ENCODE measurements at regions not wholly inside any gene's neighbourhood (a gene's known extent, or its start where the extent isn't known, plus 50 kb on each side); places are given as distances from the start of the nearest gene placed in this dataset.
"Not testable (repeated sequence)": the region's sequence is repeated elsewhere in the genome, so short reads cannot be mapped to it uniquely, and the experiment has no call there.

DNA sequence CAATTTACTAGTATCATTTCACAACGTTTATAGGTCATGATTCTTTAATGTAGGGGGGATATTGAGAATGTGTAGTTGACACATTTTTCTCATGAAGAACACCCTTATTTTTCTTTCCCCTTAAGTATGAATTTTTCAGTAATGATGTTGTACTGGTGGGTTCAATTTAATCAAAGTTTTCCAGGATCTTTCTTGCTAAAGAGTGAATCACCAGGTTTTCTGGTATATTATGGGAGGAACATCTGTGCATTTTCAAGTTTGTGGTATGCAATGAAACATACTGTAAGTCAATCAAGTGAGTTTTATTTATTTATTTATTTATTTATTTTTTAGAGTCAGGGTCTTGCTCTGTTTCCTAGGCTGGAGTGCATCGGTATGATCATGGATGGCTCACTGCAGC, 221.2 kb upstream of the PTGFR start:
- Histone ChIP-seq H4K20me1 (ENCODE audit: low read length) (no peaks in the 10 kb centered on the region), H3K36me3 (ENCODE audit: low read depth, low read length) (no peaks in the 10 kb centered on the region), H3K4me3 (ENCODE audit: low read length) (no peak overlapping the region), H3F3A (ENCODE audit: low read length, unreplicated experiment) (no peaks in the 10 kb centered on the region), H3K4me1 (ENCODE audit: insufficient read depth, low read length) (no peaks in the 10 kb centered on the region), H2AFZ (ENCODE audit: low read length) (no peak overlapping the region), H3K9ac (ENCODE audit: low read length) (no peak overlapping the region), H3K9me2 (replicated peaks; ENCODE audit: low read length) (no peaks in the 10 kb centered on the region), H3K27me3 (ENCODE audit: low read length) (no peaks in the 10 kb centered on the region), H3K9me3 (ENCODE audit: low read length) (no peaks in the 10 kb centered on the region), H3K4me2 (ENCODE audit: low read length) (no peak overlapping the region), H3K27ac (ENCODE audit: low read length) (no peak overlapping the region), H3K79me2 (ENCODE audit: low read length) (no peaks in the 10 kb centered on the region)
- no peak for ATAC-seq
- no TSS peak for BruUV-seq (replicated peaks)
- ChIA-PET POLR2A (ENCODE audit: unreplicated experiment) (no interaction called here), CTCF (no interaction called here)
- no peak for DNase-seq
- TF ChIP-seq EZH2phosphoT487 (IDR thresholded peaks at IDR 0.05; ENCODE audit: borderline replicate concordance, low read length) = no peak
- TF ChIP-seq EZH2 (IDR thresholded peaks at IDR 0.05; ENCODE audit: low read length, unreplicated experiment) = no peak
- TF ChIP-seq, protein P1, sequence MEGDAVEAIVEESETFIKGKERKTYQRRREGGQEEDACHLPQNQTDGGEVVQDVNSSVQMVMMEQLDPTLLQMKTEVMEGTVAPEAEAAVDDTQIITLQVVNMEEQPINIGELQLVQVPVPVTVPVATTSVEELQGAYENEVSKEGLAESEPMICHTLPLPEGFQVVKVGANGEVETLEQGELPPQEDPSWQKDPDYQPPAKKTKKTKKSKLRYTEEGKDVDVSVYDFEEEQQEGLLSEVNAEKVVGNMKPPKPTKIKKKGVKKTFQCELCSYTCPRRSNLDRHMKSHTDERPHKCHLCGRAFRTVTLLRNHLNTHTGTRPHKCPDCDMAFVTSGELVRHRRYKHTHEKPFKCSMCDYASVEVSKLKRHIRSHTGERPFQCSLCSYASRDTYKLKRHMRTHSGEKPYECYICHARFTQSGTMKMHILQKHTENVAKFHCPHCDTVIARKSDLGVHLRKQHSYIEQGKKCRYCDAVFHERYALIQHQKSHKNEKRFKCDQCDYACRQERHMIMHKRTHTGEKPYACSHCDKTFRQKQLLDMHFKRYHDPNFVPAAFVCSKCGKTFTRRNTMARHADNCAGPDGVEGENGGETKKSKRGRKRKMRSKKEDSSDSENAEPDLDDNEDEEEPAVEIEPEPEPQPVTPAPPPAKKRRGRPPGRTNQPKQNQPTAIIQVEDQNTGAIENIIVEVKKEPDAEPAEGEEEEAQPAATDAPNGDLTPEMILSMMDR (conservative IDR thresholded peaks at IDR 0.05; ENCODE audit: low read depth, low read length) = no peak
- intact Hi-C loops (cut with micrococcal nuclease) = no loop called here

DNA sequence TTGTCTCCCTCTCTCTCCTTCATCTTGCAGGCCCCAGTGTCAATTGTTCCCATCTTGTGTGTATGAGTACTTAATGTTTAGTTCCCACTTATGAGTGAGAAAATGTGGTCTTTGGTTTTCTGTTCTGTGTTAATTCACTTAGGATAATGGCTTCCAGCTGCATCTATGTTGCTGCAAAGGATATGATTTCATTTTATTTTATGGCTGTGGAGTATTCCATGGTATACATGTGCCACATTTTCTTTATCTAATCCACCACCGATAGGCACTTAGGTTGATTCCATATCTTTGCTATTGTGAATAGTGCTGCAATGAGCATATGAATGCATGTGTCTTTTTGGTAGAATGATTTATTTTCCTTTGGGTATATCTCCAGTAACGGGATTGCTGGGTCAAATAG, 219.4 kb upstream of the PTGFR start:
- H3K4me2 ChIP-seq (ENCODE audit: low read length); H2AFZ ChIP-seq (ENCODE audit: low read length); H3K9ac ChIP-seq (ENCODE audit: low read length); CTCF ChIA-PET; H3K27me3 ChIP-seq (ENCODE audit: low read length); H3K9me3 ChIP-seq (ENCODE audit: low read length); ATAC-seq; H3K4me3 ChIP-seq (ENCODE audit: low read length); H3K36me3 ChIP-seq (ENCODE audit: low read depth, low read length); H3K27ac ChIP-seq (ENCODE audit: low read length); H3K79me2 ChIP-seq (ENCODE audit: low read length); H3F3A ChIP-seq (ENCODE audit: low read length, unreplicated experiment); DNase-seq; BruUV-seq (replicated peaks); H3K4me1 ChIP-seq (ENCODE audit: insufficient read depth, low read length); POLR2A ChIA-PET (ENCODE audit: unreplicated experiment); intact Hi-C loops (cut with micrococcal nuclease); H3K9me2 ChIP-seq (replicated peaks; ENCODE audit: low read length); H4K20me1 ChIP-seq (ENCODE audit: low read length): not testable (repeated sequence)

DNA sequence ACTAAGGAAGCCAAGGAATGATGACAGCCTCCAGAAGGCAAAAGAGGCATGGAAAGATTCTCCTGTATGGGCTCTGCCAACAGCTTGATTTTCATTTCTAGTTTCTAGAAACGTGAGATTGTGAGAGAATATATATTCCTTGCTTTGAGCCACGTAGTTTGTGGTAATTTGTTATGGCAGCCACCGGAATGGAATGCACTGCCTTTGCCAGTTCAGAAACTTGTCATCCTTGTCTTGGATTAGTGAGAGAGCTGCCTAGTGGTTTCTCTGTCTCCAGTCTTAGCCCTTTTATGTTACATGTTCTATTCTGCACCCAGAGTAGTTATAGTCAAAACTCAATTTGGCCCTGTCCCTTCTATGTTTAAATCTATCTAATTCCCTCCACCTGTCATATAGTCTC, 216.0 kb upstream of the PTGFR start:
- DNase-seq = peak; percentile 8
- H3K9me2 ChIP-seq (replicated peaks; ENCODE audit: low read length) = 0 out of 2 replicates have a peak, but pooled peaks cover 4% of the 10 kb centered on the region
- no peaks in the 10 kb centered on the region for H3K36me3 ChIP-seq (ENCODE audit: low read depth, low read length)
- H3K4me1 ChIP-seq (ENCODE audit: insufficient read depth, low read length) = peaks cover 23% of the 10 kb centered on the region
- H3K79me2 ChIP-seq (ENCODE audit: low read length) = no peaks in the 10 kb centered on the region
- BruUV-seq (replicated peaks) = no TSS peak
- H2AFZ ChIP-seq (ENCODE audit: low read length) = no peak overlapping the region
- no peaks in the 10 kb centered on the region for H3K27me3 ChIP-seq (ENCODE audit: low read length)
- no peaks in the 10 kb centered on the region for H3K9me3 ChIP-seq (ENCODE audit: low read length)
- no peaks in the 10 kb centered on the region for H4K20me1 ChIP-seq (ENCODE audit: low read length)
- no peak for ATAC-seq
- H3K4me2 ChIP-seq (ENCODE audit: low read length) = no peak overlapping the region
- intact Hi-C loops (cut with micrococcal nuclease) = no loop called here
- no peak overlapping the region for H3K9ac ChIP-seq (ENCODE audit: low read length)
- ChIA-PET POLR2A (ENCODE audit: unreplicated experiment) (no interaction called here), CTCF (no interaction called here)
- no peak overlapping the region for H3K4me3 ChIP-seq (ENCODE audit: low read length)
- H3F3A ChIP-seq (ENCODE audit: low read length, unreplicated experiment) = no peaks in the 10 kb centered on the region
- TF ChIP-seq EZH2 (IDR thresholded peaks at IDR 0.05; ENCODE audit: low read length, unreplicated experiment) = no peak
- TF ChIP-seq, protein P1 (conservative IDR thresholded peaks at IDR 0.05; ENCODE audit: low read depth, low read length) = no peak
- TF ChIP-seq EZH2phosphoT487 (IDR thresholded peaks at IDR 0.05; ENCODE audit: borderline replicate concordance, low read length) = no peak
- H3K27ac ChIP-seq (ENCODE audit: low read length) = no peak overlapping the region

All from PC-3 (cell line).